Bone marrow (tissue), 2 donors: ENCODE measurements at regions not wholly inside any gene's neighbourhood (a gene's known extent, or its start where the extent isn't known, plus 50 kb on each side); places are given as distances from the start of the nearest gene placed in this dataset.
A peak's percentile ranks its signal among the peaks of the same experiment; 100 is the strongest.
"Not testable (repeated sequence)": the region's sequence is repeated elsewhere in the genome, so short reads cannot be mapped to it uniquely, and the experiment has no call there.

Experiments used
- DNase-seq, 2 donors: peaks; one replicate each; lab custom pipeline; 2025; lab: John Stamatoyannopoulos, UW

- DNase-seq: not testable (repeated sequence)
These were observed 64.4 kb downstream of the KLRB1 start for GRCh38 chr12:9543341-9543740.

GRCh38 chr12:9542827-9543226, 64.9 kb downstream of the KLRB1 start:
- DNase-seq: not testable (repeated sequence)

GRCh38 chr12:9515925-9516324, 91.8 kb downstream of the KLRB1 start:
- DNase-seq: not testable (repeated sequence)

- DNase-seq: not testable (repeated sequence)
These were observed 95.0 kb downstream of the KLRB1 start for GRCh38 chr12:9512695-9513094.

GRCh38 chr12:9510392-9511011, 97.2 kb downstream of the KLRB1 start:
- not testable (repeated sequence) for DNase-seq

GRCh38 chr12:9509464-9510161, 98.1 kb downstream of the KLRB1 start:
- no peak for DNase-seq

GRCh38 chr12:9506746-9507145, 101.0 kb downstream of the KLRB1 start:
- no peak for DNase-seq

- DNase-seq: not testable (repeated sequence)
These were observed 104.3 kb downstream of the KLRB1 start for GRCh38 chr12:9503384-9503783.

- not testable (repeated sequence) for DNase-seq
These were observed 104.9 kb downstream of the KLRB1 start for GRCh38 chr12:9502845-9503244.

- not testable (repeated sequence) for DNase-seq
These were observed 114.4 kb downstream of the KLRB1 start for GRCh38 chr12:9493325-9493724.

GRCh38 chr12:9481289-9481688, 126.4 kb downstream of the KLRB1 start:
- not testable (repeated sequence) for DNase-seq

- DNase-seq: not testable (repeated sequence)
These were observed 133.5 kb downstream of the KLRB1 start for GRCh38 chr12:9474197-9474596.

GRCh38 chr12:9473638-9474037, 134.1 kb downstream of the KLRB1 start:
- DNase-seq: not testable (repeated sequence)

GRCh38 chr12:9471501-9471900, 136.2 kb downstream of the KLRB1 start:
- DNase-seq: not testable (repeated sequence)

- DNase-seq: not testable (repeated sequence)
These were observed 137.3 kb downstream of the KLRB1 start for GRCh38 chr12:9470367-9470766.

GRCh38 chr12:9469956-9470355, 137.8 kb downstream of the KLRB1 start:
- not testable (repeated sequence) for DNase-seq

GRCh38 chr12:9469463-9469862, 138.3 kb downstream of the KLRB1 start:
- DNase-seq: not testable (repeated sequence)

GRCh38 chr12:9468998-9469397, 138.7 kb downstream of the KLRB1 start:
- DNase-seq: peak; percentile 6 to 29

- DNase-seq: not testable (repeated sequence)
These were observed 139.6 kb downstream of the KLRB1 start for GRCh38 chr12:9468144-9468543.

- DNase-seq: no peak
These were observed 143.3 kb downstream of the KLRB1 start for GRCh38 chr12:9464408-9464807.

GRCh38 chr12:9455516-9455915, 152.2 kb downstream of the KLRB1 start:
- DNase-seq: peak; percentile 14 to 47

GRCh38 chr12:9454021-9454420, 153.7 kb downstream of the KLRB1 start:
- DNase-seq: not testable (repeated sequence)

GRCh38 chr12:9450127-9450567, 157.6 kb downstream of the KLRB1 start:
- DNase-seq: peak; percentile 2 to 54
